ENCODE measurements at regions not wholly inside any gene's neighbourhood (a gene's known extent, or its start where the extent isn't known, plus 50 kb on each side); places are given as distances from the start of the nearest gene placed in this dataset.

GRCh38 chr4:82071951-82072350 is 301.8 kb downstream of the HNRNPD start:
- Histone ChIP-seq H3K4me3 (no peak overlapping the region), H3K4me1 (ENCODE audit: control insufficient read depth in 5 of 5, insufficient read depth in 5 of 5, low read length in 5 of 5) (no peaks in the 10 kb centered on the region), H3K27ac (ENCODE audit: low read depth in 1 of 2, low read length in 1 of 2) (no peak overlapping the region), H3K9me3 (ENCODE audit: control insufficient read depth in 4 of 4, insufficient read depth in 3 of 4, low read length in 3 of 4) (peaks cover 0 to 3% (median 0%) of the 10 kb centered on the region in 4 donors), H3K27me3 (ENCODE audit: control insufficient read depth in 3 of 3, insufficient read depth in 3 of 3, low read length in 2 of 3) (no peaks in the 10 kb centered on the region), H3K36me3 (ENCODE audit: control insufficient read depth in 4 of 4, insufficient read depth in 4 of 4, low read length in 4 of 4) (no peaks in the 10 kb centered on the region), H3K9ac (ENCODE audit: insufficient read depth in 1 of 2, low read length in 2 of 2) (no peak overlapping the region)
- no peak for DNase-seq
- no peak for TF ChIP-seq CTCF (IDR thresholded peaks at IDR 0.05; ENCODE audit: control extremely low read depth, extremely low read depth)
- no peak for ATAC-seq (ENCODE audit: insufficient read depth, low FRiP score)

GRCh38 chr4:82069883-82070638 is 303.7 kb downstream of the HNRNPD start:
- WGBS, 2 donors, result 73 to 84% methylated on average over 4 of the region's 4 CpGs
- no peak for ATAC-seq (ENCODE audit: insufficient read depth, low FRiP score)

GRCh38 chr4:82063017-82063416 is 310.8 kb downstream of the HNRNPD start:
- DNase-seq, result no peak
- no peak for TF ChIP-seq CTCF (IDR thresholded peaks at IDR 0.05; ENCODE audit: control extremely low read depth, extremely low read depth)
- H3K4me1 ChIP-seq (ENCODE audit: control insufficient read depth in 5 of 5, insufficient read depth in 5 of 5, low read length in 5 of 5), result no peaks in the 10 kb centered on the region
- no peaks in the 10 kb centered on the region for H3K9me3 ChIP-seq (ENCODE audit: control insufficient read depth in 4 of 4, insufficient read depth in 3 of 4, low read length in 3 of 4)
- no peak overlapping the region for H3K9ac ChIP-seq (ENCODE audit: insufficient read depth in 1 of 2, low read length in 2 of 2)
- WGBS, 2 donors, result 85 to 95% methylated on average over 1 of the region's 1 CpG
- H3K27ac ChIP-seq (ENCODE audit: low read depth in 1 of 2, low read length in 1 of 2), result no peak overlapping the region
- no peaks in the 10 kb centered on the region for H3K36me3 ChIP-seq (ENCODE audit: control insufficient read depth in 4 of 4, insufficient read depth in 4 of 4, low read length in 4 of 4)
- H3K4me3 ChIP-seq, result no peak overlapping the region
- no peaks in the 10 kb centered on the region for H3K27me3 ChIP-seq (ENCODE audit: control insufficient read depth in 3 of 3, insufficient read depth in 3 of 3, low read length in 2 of 3)
- ATAC-seq (ENCODE audit: insufficient read depth, low FRiP score), result no peak

More at GRCh38 chr4:82069883-82070638, 303.7 kb downstream of the HNRNPD start:
- Histone ChIP-seq H3K9me3 (ENCODE audit: control insufficient read depth in 4 of 4, insufficient read depth in 3 of 4, low read length in 3 of 4) (peaks cover 0 to 3% (median 0%) of the 10 kb centered on the region in 4 donors), H3K4me1 (ENCODE audit: control insufficient read depth in 5 of 5, insufficient read depth in 5 of 5, low read length in 5 of 5) (no peaks in the 10 kb centered on the region), H3K27me3 (ENCODE audit: control insufficient read depth in 3 of 3, insufficient read depth in 3 of 3, low read length in 2 of 3) (no peaks in the 10 kb centered on the region), H3K27ac (ENCODE audit: low read depth in 1 of 2, low read length in 1 of 2) (no peak overlapping the region), H3K9ac (ENCODE audit: insufficient read depth in 1 of 2, low read length in 2 of 2) (no peak overlapping the region), H3K36me3 (ENCODE audit: control insufficient read depth in 4 of 4, insufficient read depth in 4 of 4, low read length in 4 of 4) (no peaks in the 10 kb centered on the region), H3K4me3 (no peak overlapping the region)
- DNase-seq, result no peak
- no peak for TF ChIP-seq CTCF (IDR thresholded peaks at IDR 0.05; ENCODE audit: control extremely low read depth, extremely low read depth)
